OCI-LY3 (cell line): ENCODE measurements at regions not wholly inside any gene's neighbourhood (a gene's known extent, or its start where the extent isn't known, plus 50 kb on each side); places are given as distances from the start of the nearest gene placed in this dataset.

Experiments
- H2AFZ ChIP-seq: fragments of 200-600, 300-600 bp; shearing (Covaris generic); 2 replicates; pipeline ENCODE4 v1.6.0; 2014; ENCODE audit warnings: antibody characterized with exemption, low read depth, low read length
- H3K27ac ChIP-seq: fragments of 200-600, 300-600 bp; sonication (generic); 2 replicates; pipeline ENCODE4 v1.5.1; 2014; ENCODE audit warnings: mild to moderate bottlenecking, low read length, moderate library complexity, mixed read lengths
- H3K27me3 ChIP-seq: fragments of 200-600, 300-600 bp; sonication (generic); 2 replicates; pipeline ENCODE4 v1.6.1; 2014; ENCODE audit warnings: low read depth, low read length, mixed read lengths
- H3K36me3 ChIP-seq: fragments of 200-600, 300-600 bp; sonication (generic); replicated peaks from 2 replicates; pipeline ENCODE3; 2014; ENCODE audit warnings: low read depth, low read length, mixed read lengths
- H3K4me1 ChIP-seq: fragments of 300-600, 200-600 bp; sonication (generic); 2 replicates; pipeline ENCODE4 v1.6.1; 2014; ENCODE audit warnings: low read length, mixed read lengths
- H3K4me2 ChIP-seq: fragments of 200-600, 300-600 bp; sonication (generic); 2 replicates; pipeline ENCODE4 v1.6.1; 2014; ENCODE audit warnings: low read length, mixed read lengths
- H3K4me3 ChIP-seq: fragments of 300-600, 200-600 bp; sonication (generic); 2 replicates; pipeline ENCODE4 v1.5.1; 2014; ENCODE audit warnings: antibody characterized with exemption, mild to moderate bottlenecking, low read length, moderate library complexity
- H3K79me2 ChIP-seq: fragments of 300-600, 200-600 bp; shearing (Covaris generic); 2 replicates; pipeline ENCODE4 v1.6.1; 2014; ENCODE audit warnings: mild to moderate bottlenecking, low read length, mixed read lengths
- H3K9ac ChIP-seq: fragments of 300-600, 200-600 bp; shearing (Covaris generic); 2 replicates; pipeline ENCODE4 v1.6.0; 2014; ENCODE audit warnings: mild to moderate bottlenecking, low read length, moderate library complexity
- H3K9me3 ChIP-seq: fragments of 200-600, 300-600 bp; shearing (Covaris generic); 2 replicates; pipeline ENCODE4 v1.6.1; 2014; ENCODE audit warnings: low read length, mixed read lengths; ENCODE audit not compliant: insufficient read depth
- H4K20me1 ChIP-seq: fragments of 200-600, 300-600 bp; sonication (generic); 2 replicates; pipeline ENCODE4 v1.6.1; 2016; ENCODE audit warnings: low read length, mixed read lengths; ENCODE audit not compliant: insufficient read depth
- CTCF ChIP-seq: fragments of 200-600, 300-600 bp; sonication (generic); IDR thresholded peaks from 2 replicates; pipeline ENCODE4 v1.5.1; 2014; ENCODE audit warnings: antibody characterized with exemption, low read length, low read depth
- EZH2phosphoT487 ChIP-seq: fragments of 200-600 bp; shearing (Covaris generic); IDR thresholded peaks from 2 replicates; pipeline ENCODE4 v1.6.1; 2018; ENCODE audit warnings: antibody characterized with exemption, mixed run types, low read depth

GRCh38 chr6:138690975-138691594, 82.5 kb upstream of the CCDC28A start:
- H3K4me2 ChIP-seq, result no peak overlapping the region
- H3K4me3 ChIP-seq, result no peak overlapping the region
- no peaks in the 10 kb centered on the region for H4K20me1 ChIP-seq
- TF ChIP-seq CTCF, result no peak
- TF ChIP-seq EZH2phosphoT487, result no peak
- H3K27ac ChIP-seq, result no peak overlapping the region
- H3K9me3 ChIP-seq, result no peaks in the 10 kb centered on the region
- no peak overlapping the region for H2AFZ ChIP-seq
- H3K4me1 ChIP-seq, result peaks cover 5% of the 10 kb centered on the region
- H3K36me3 ChIP-seq, result no peaks in the 10 kb centered on the region
- no peaks in the 10 kb centered on the region for H3K79me2 ChIP-seq
- H3K27me3 ChIP-seq, result peaks cover 3% of the 10 kb centered on the region; the same call in 1 of the 2 replicates
- H3K9ac ChIP-seq, result no peak overlapping the region

DNA sequence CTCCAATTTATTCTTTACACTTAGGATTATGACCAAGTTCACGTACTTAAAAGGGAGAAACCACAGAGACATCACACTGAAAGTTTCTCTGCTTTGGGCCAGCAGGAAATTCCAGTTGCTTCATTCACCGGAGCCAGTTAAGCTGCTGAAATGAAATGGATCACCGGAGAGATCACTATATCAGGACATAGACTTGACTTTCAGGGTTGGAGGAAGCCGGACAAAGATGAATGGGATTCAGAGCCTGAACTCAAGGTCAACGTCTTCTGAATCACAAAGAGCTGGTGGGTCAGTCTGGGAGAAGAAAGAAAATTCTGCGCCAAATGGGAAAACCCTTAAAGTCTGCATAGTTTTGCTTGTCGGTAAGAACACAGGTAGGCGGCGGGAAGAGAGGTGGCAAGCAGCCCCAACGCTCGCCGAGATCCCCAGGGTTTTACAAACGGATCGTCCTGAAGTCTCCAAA, 81.9 kb upstream of the CCDC28A start:
- no peak overlapping the region for H2AFZ ChIP-seq
- H3K4me3 ChIP-seq, result 0 out of 2 replicates have a peak overlapping the region, but pooled peaks have one; percentile 80
- no peaks in the 10 kb centered on the region for H3K36me3 ChIP-seq
- H3K9me3 ChIP-seq, result no peaks in the 10 kb centered on the region
- no peak overlapping the region for H3K9ac ChIP-seq
- peaks cover 3% of the 10 kb centered on the region; the same call in 1 of the 2 replicates for H3K27me3 ChIP-seq
- no peak overlapping the region for H3K4me2 ChIP-seq
- no peaks in the 10 kb centered on the region for H4K20me1 ChIP-seq
- H3K79me2 ChIP-seq, result no peaks in the 10 kb centered on the region
- TF ChIP-seq CTCF (no peak), EZH2phosphoT487 (no peak)
- peaks cover 5% of the 10 kb centered on the region for H3K4me1 ChIP-seq
- H3K27ac ChIP-seq, result no peak overlapping the region

GRCh38 chr6:138692058-138692977, 81.3 kb upstream of the CCDC28A start:
- peaks cover 5% of the 10 kb centered on the region for H3K4me1 ChIP-seq
- peak; percentile 59 for TF ChIP-seq CTCF
- TF ChIP-seq EZH2phosphoT487, result no peak
- H3K9me3 ChIP-seq, result no peaks in the 10 kb centered on the region
- H3K36me3 ChIP-seq, result no peaks in the 10 kb centered on the region
- no peaks in the 10 kb centered on the region for H4K20me1 ChIP-seq
- peak overlapping the region; percentile 92 for H3K4me2 ChIP-seq
- peak overlapping the region; percentile 80 for H3K4me3 ChIP-seq
- peak overlapping the region; percentile 45 for H3K9ac ChIP-seq
- H3K27ac ChIP-seq, result no peak overlapping the region
- H2AFZ ChIP-seq, result peak overlapping the region; percentile 39
- no peaks in the 10 kb centered on the region for H3K79me2 ChIP-seq
- H3K27me3 ChIP-seq, result peaks cover 3% of the 10 kb centered on the region; the same call in 1 of the 2 replicates
